ENCODE measurements at regions not wholly inside any gene's neighbourhood (a gene's known extent, or its start where the extent isn't known, plus 50 kb on each side); places are given as distances from the start of the nearest gene placed in this dataset.

GRCh38 chr21:18603261-18603660 lies 199.7 kb upstream of the TMPRSS15 start:
- H3K9me3 ChIP-seq = no peaks in the 10 kb centered on the region
- H3K36me3 ChIP-seq = no peaks in the 10 kb centered on the region
- H3K27ac ChIP-seq = no peak overlapping the region
- no peak for TF ChIP-seq CTCF (IDR thresholded peaks at IDR 0.05)
- no peaks in the 10 kb centered on the region for H3K27me3 ChIP-seq
- DNase-seq (ENCODE audit: low spot score) = no peak
- no peaks in the 10 kb centered on the region for H3K4me1 ChIP-seq
- H3K4me3 ChIP-seq = no peak overlapping the region

- H3K27me3 ChIP-seq = no peaks in the 10 kb centered on the region
- H3K4me3 ChIP-seq = no peak overlapping the region
- H3K36me3 ChIP-seq = no peaks in the 10 kb centered on the region
- no peaks in the 10 kb centered on the region for H3K9me3 ChIP-seq
- DNase-seq (ENCODE audit: low spot score) = no peak
- no peak for TF ChIP-seq CTCF (IDR thresholded peaks at IDR 0.05)
- no peak overlapping the region for H3K27ac ChIP-seq
- no peaks in the 10 kb centered on the region for H3K4me1 ChIP-seq
These were observed 200.4 kb upstream of the TMPRSS15 start for GRCh38 chr21:18603980-18604379.

GRCh38 chr21:18608226-18608625 lies 204.6 kb upstream of the TMPRSS15 start:
- H3K4me3 ChIP-seq = no peak overlapping the region
- H3K4me1 ChIP-seq = no peaks in the 10 kb centered on the region
- H3K27me3 ChIP-seq = no peaks in the 10 kb centered on the region
- no peaks in the 10 kb centered on the region for H3K9me3 ChIP-seq
- no peak overlapping the region for H3K27ac ChIP-seq
- TF ChIP-seq CTCF (IDR thresholded peaks at IDR 0.05) = no peak
- H3K36me3 ChIP-seq = no peaks in the 10 kb centered on the region
- no peak for DNase-seq (ENCODE audit: low spot score)

- DNase-seq (ENCODE audit: low spot score) = no peak
- Histone ChIP-seq H3K4me1 (no peaks in the 10 kb centered on the region), H3K27me3 (no peaks in the 10 kb centered on the region), H3K4me3 (no peak overlapping the region), H3K27ac (no peak overlapping the region), H3K9me3 (no peaks in the 10 kb centered on the region), H3K36me3 (no peaks in the 10 kb centered on the region)
- no peak for TF ChIP-seq CTCF (IDR thresholded peaks at IDR 0.05)
These were observed 210.7 kb upstream of the TMPRSS15 start for GRCh38 chr21:18614303-18614702.

GRCh38 chr21:18617291-18617690 lies 213.7 kb upstream of the TMPRSS15 start:
- H3K4me1 ChIP-seq = no peaks in the 10 kb centered on the region
- TF ChIP-seq CTCF (IDR thresholded peaks at IDR 0.05) = no peak
- H3K27ac ChIP-seq = no peak overlapping the region
- DNase-seq (ENCODE audit: low spot score) = no peak
- H3K27me3 ChIP-seq = no peaks in the 10 kb centered on the region
- no peaks in the 10 kb centered on the region for H3K9me3 ChIP-seq
- no peak overlapping the region for H3K4me3 ChIP-seq
- no peaks in the 10 kb centered on the region for H3K36me3 ChIP-seq

GRCh38 chr21:18620436-18620835 lies 216.9 kb upstream of the TMPRSS15 start:
- no peaks in the 10 kb centered on the region for H3K4me1 ChIP-seq
- H3K27me3 ChIP-seq = no peaks in the 10 kb centered on the region
- H3K27ac ChIP-seq = no peak overlapping the region
- no peak overlapping the region for H3K4me3 ChIP-seq
- DNase-seq (ENCODE audit: low spot score) = no peak
- no peaks in the 10 kb centered on the region for H3K9me3 ChIP-seq
- no peaks in the 10 kb centered on the region for H3K36me3 ChIP-seq
- no peak for TF ChIP-seq CTCF (IDR thresholded peaks at IDR 0.05)

Data from right atrium auricular region (tissue), 2 donors.